ENCODE measurements at regions not wholly inside any gene's neighbourhood (a gene's known extent, or its start where the extent isn't known, plus 50 kb on each side); places are given as distances from the start of the nearest gene placed in this dataset.

GRCh38 chr7:16267953-16268820 is 153.2 kb downstream of the CRPPA start (continued):
- TF ChIP-seq NR4A1 (CRISPR knock-in tag; IDR thresholded peaks at IDR 0.05) (no peak), NR4A1 (tag; IDR thresholded peaks at IDR 0.05) (0 out of 2 replicates have a peak, but pooled peaks have one; percentile 26), ARID1B (IDR thresholded peaks at IDR 0.05) (no peak), JUND (IDR thresholded peaks at IDR 0.05; ENCODE audit: borderline replicate concordance, low read depth, low read length) (no peak), JUND (tag; IDR thresholded peaks at IDR 0.05; ENCODE audit: borderline replicate concordance, low read depth, low read length) (no peak), NR0B1 (IDR thresholded peaks at IDR 0.05; ENCODE audit: partially characterized antibody) (no peak), TRIM24 (IDR thresholded peaks at IDR 0.05) (no peak), ELF2 (CRISPR knock-in tag; IDR thresholded peaks at IDR 0.05) (peak; percentile 60; the same call in 1 of the 2 replicates), POLR2G (IDR thresholded peaks at IDR 0.05; ENCODE audit: low read depth, low read length) (0 out of 2 replicates have a peak, but pooled peaks have one; percentile 41), MAFK (IDR thresholded peaks at IDR 0.05; ENCODE audit: low read length) (no peak), FOXJ2 (tag; IDR thresholded peaks at IDR 0.05) (no peak), TAL1 (IDR thresholded peaks at IDR 0.05) (no peak)
- TF ChIP-seq, protein P1, sequence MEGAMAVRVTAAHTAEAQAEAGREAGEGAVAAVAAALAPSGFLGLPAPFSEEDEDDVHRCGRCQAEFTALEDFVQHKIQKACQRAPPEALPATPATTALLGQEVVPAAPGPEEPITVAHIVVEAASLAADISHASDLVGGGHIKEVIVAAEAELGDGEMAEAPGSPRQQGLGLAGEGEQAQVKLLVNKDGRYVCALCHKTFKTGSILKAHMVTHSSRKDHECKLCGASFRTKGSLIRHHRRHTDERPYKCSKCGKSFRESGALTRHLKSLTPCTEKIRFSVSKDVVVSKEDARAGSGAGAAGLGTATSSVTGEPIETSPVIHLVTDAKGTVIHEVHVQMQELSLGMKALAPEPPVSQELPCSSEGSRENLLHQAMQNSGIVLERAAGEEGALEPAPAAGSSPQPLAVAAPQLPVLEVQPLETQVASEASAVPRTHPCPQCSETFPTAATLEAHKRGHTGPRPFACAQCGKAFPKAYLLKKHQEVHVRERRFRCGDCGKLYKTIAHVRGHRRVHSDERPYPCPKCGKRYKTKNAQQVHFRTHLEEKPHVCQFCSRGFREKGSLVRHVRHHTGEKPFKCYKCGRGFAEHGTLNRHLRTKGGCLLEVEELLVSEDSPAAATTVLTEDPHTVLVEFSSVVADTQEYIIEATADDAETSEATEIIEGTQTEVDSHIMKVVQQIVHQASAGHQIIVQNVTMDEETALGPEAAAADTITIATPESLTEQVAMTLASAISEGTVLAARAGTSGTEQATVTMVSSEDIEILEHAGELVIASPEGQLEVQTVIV (CRISPR knock-in tag; IDR thresholded peaks at IDR 0.05; ENCODE audit: borderline replicate concordance), result no peak
- TF ChIP-seq, protein P2, sequence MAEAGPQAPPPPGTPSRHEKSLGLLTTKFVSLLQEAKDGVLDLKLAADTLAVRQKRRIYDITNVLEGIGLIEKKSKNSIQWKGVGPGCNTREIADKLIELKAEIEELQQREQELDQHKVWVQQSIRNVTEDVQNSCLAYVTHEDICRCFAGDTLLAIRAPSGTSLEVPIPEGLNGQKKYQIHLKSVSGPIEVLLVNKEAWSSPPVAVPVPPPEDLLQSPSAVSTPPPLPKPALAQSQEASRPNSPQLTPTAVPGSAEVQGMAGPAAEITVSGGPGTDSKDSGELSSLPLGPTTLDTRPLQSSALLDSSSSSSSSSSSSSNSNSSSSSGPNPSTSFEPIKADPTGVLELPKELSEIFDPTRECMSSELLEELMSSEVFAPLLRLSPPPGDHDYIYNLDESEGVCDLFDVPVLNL (CRISPR knock-in tag; IDR thresholded peaks at IDR 0.05; ENCODE audit: low read depth), result no peak
- TF ChIP-seq, protein P3, sequence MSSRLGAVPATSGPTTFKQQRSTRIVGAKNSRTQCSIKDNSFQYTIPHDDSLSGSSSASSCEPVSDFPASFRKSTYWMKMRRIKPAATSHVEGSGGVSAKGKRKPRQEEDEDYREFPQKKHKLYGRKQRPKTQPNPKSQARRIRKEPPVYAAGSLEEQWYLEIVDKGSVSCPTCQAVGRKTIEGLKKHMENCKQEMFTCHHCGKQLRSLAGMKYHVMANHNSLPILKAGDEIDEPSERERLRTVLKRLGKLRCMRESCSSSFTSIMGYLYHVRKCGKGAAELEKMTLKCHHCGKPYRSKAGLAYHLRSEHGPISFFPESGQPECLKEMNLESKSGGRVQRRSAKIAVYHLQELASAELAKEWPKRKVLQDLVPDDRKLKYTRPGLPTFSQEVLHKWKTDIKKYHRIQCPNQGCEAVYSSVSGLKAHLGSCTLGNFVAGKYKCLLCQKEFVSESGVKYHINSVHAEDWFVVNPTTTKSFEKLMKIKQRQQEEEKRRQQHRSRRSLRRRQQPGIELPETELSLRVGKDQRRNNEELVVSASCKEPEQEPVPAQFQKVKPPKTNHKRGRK (tag; IDR thresholded peaks at IDR 0.05), result no peak
- TF ChIP-seq, protein P4, sequence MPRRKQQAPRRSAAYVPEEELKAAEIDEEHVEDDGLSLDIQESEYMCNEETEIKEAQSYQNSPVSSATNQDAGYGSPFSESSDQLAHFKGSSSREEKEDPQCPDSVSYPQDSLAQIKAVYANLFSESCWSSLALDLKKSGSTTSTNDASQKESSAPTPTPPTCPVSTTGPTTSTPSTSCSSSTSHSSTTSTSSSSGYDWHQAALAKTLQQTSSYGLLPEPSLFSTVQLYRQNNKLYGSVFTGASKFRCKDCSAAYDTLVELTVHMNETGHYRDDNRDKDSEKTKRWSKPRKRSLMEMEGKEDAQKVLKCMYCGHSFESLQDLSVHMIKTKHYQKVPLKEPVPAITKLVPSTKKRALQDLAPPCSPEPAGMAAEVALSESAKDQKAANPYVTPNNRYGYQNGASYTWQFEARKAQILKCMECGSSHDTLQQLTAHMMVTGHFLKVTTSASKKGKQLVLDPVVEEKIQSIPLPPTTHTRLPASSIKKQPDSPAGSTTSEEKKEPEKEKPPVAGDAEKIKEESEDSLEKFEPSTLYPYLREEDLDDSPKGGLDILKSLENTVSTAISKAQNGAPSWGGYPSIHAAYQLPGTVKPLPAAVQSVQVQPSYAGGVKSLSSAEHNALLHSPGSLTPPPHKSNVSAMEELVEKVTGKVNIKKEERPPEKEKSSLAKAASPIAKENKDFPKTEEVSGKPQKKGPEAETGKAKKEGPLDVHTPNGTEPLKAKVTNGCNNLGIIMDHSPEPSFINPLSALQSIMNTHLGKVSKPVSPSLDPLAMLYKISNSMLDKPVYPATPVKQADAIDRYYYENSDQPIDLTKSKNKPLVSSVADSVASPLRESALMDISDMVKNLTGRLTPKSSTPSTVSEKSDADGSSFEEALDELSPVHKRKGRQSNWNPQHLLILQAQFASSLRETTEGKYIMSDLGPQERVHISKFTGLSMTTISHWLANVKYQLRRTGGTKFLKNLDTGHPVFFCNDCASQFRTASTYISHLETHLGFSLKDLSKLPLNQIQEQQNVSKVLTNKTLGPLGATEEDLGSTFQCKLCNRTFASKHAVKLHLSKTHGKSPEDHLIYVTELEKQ (CRISPR knock-in tag; IDR thresholded peaks at IDR 0.05), result no peak
